Gastroesophageal sphincter (tissue), 4 donors: ENCODE measurements at regions not wholly inside any gene's neighbourhood (a gene's known extent, or its start where the extent isn't known, plus 50 kb on each side); places are given as distances from the start of the nearest gene placed in this dataset.

Experiments
- ATAC-seq: fragments of 150-250 bp; one replicate; pipeline ENCODE4 v1.9.1; 2016; ENCODE audit warnings: mild to moderate bottlenecking, moderate library complexity
- H3K27ac ChIP-seq, 4 donors: fragments of 200-600 bp; sonication (generic) in 3 of 4; 1 replicate in 3 of 4; 2 replicates in 1 of 4; pipeline ENCODE4 v1.5.1; 2016 to 2019
- H3K27me3 ChIP-seq: fragments of 200-600 bp; sonication (generic); one replicate; pipeline ENCODE4 v1.5.1; 2019
- H3K36me3 ChIP-seq, 2 donors: fragments of 200-600 bp; sonication (generic); one replicate each; pipeline ENCODE4 v1.5.1; 2019; ENCODE audit warnings: control low read depth in 1 of 2
- H3K4me1 ChIP-seq, 3 donors: fragments of 200-600 bp; sonication (generic); 1 replicate in 2 of 3; 2 replicates in 1 of 3; pipeline ENCODE4 v1.5.1; 2016 to 2019; ENCODE audit warnings: control low read depth in 2 of 3
- H3K4me3 ChIP-seq, 2 donors: fragments of 200-600 bp; sonication (generic); one replicate each; pipeline ENCODE4 v1.5.1; 2019; ENCODE audit warnings: mild to moderate bottlenecking in 1 of 2, moderate library complexity in 1 of 2
- H3K9me3 ChIP-seq, 3 donors: fragments of 200-600 bp; sonication (generic); one replicate each; pipeline ENCODE4 v1.5.1; 2017 to 2019; ENCODE audit warnings: control low read depth in 2 of 3
- CTCF ChIP-seq, 4 experiments: fragments of 200-600 bp in 2 of 4; fragments of 450-650 bp in 2 of 4; sonication (generic) in 1 of 4; IDR thresholded peaks; one replicate each; pipeline ENCODE4 v1.5.1; 2017 to 2019; ENCODE audit warnings: antibody characterized with exemption in 4 of 4, mild to moderate bottlenecking in 2 of 4, moderate library complexity in 2 of 4
- EP300 ChIP-seq: sonication (generic); formaldehyde crosslinking; IDR thresholded peaks from one replicate; pipeline ENCODE4 v1.6.1; 2017; ENCODE audit warnings: antibody characterized with exemption, mild to moderate bottlenecking
- POLR2A ChIP-seq, 2 donors: fragments of 450-650 bp; IDR thresholded peaks; one replicate each; pipeline ENCODE4 v1.6.1; 2017; ENCODE audit warnings: antibody characterized with exemption in 2 of 2, mild to moderate bottlenecking in 2 of 2, moderate library complexity in 1 of 2
- POLR2AphosphoS5 ChIP-seq: sonication (generic); formaldehyde crosslinking; IDR thresholded peaks from one replicate; pipeline ENCODE4 v1.6.1; 2017; ENCODE audit warnings: antibody characterized with exemption
- WGBS, 2 donors: methylation state at CpG; one replicate each; pipeline ENCODE4 v1.1.5; 2018; ENCODE audit warnings: low coverage in 1 of 2; 5-methylcytosine and 5-hydroxymethylcytosine counted together

GRCh38 chr6:106918115-106918514 lies 56.4 kb downstream of the CD24 start:
- Histone ChIP-seq H3K9me3 (no peaks in the 10 kb centered on the region), H3K4me3 (no peak overlapping the region), H3K27me3 (peaks cover 9% of the 10 kb centered on the region), H3K36me3 (no peaks in the 10 kb centered on the region), H3K27ac (no peak overlapping the region), H3K4me1 (no peaks in the 10 kb centered on the region)
- TF ChIP-seq CTCF (IDR thresholded peaks at IDR 0.05) (no peak), POLR2A (IDR thresholded peaks at IDR 0.05) (no peak), POLR2AphosphoS5 (no peak), EP300 (no peak)
- 13 to 28% methylated on average over 1 to 3 of the region's 3 CpGs for WGBS, 2 donors
- ATAC-seq = no peak

GRCh38 chr6:106916891-106917290 lies 57.6 kb downstream of the CD24 start:
- H3K36me3 ChIP-seq = no peaks in the 10 kb centered on the region
- TF ChIP-seq POLR2A (IDR thresholded peaks at IDR 0.05) (no peak), CTCF (IDR thresholded peaks at IDR 0.05) (no peak), POLR2AphosphoS5 (no peak), EP300 (no peak)
- no peak overlapping the region for H3K4me3 ChIP-seq
- no peak overlapping the region for H3K27ac ChIP-seq
- H3K4me1 ChIP-seq = no peaks in the 10 kb centered on the region
- H3K9me3 ChIP-seq = no peaks in the 10 kb centered on the region
- peaks cover 4% of the 10 kb centered on the region for H3K27me3 ChIP-seq
- WGBS, 2 donors = 81 to 92% methylated on average over 2 of the region's 2 CpGs
- ATAC-seq = no peak

- ATAC-seq = no peak
- no peaks in the 10 kb centered on the region for H3K27me3 ChIP-seq
- H3K36me3 ChIP-seq = no peaks in the 10 kb centered on the region
- no peak overlapping the region for H3K4me3 ChIP-seq
- TF ChIP-seq CTCF (IDR thresholded peaks at IDR 0.05) = no peak
- no peaks in the 10 kb centered on the region for H3K9me3 ChIP-seq
- H3K27ac ChIP-seq = no peak overlapping the region
- 80 to 89% methylated on average over 1 to 3 of the region's 5 CpGs for WGBS, 2 donors
- H3K4me1 ChIP-seq = no peaks in the 10 kb centered on the region
Observed at GRCh38 chr6:106913676-106914280, 60.8 kb downstream of the CD24 start.

- no peaks in the 10 kb centered on the region for H3K9me3 ChIP-seq
- no peaks in the 10 kb centered on the region for H3K27me3 ChIP-seq
- no peaks in the 10 kb centered on the region for H3K36me3 ChIP-seq
- no peak for ATAC-seq
- TF ChIP-seq POLR2AphosphoS5 = no peak
- TF ChIP-seq EP300 = no peak
- no peak for TF ChIP-seq CTCF (IDR thresholded peaks at IDR 0.05)
- no peak for TF ChIP-seq POLR2A (IDR thresholded peaks at IDR 0.05)
- no peak overlapping the region for H3K27ac ChIP-seq
- no peaks in the 10 kb centered on the region for H3K4me1 ChIP-seq
- H3K4me3 ChIP-seq = no peak overlapping the region
Observed at GRCh38 chr6:106913111-106913510, 61.4 kb downstream of the CD24 start.

- TF ChIP-seq CTCF (IDR thresholded peaks at IDR 0.05) (no peak), POLR2AphosphoS5 (no peak), POLR2A (IDR thresholded peaks at IDR 0.05) (no peak), EP300 (no peak)
- Histone ChIP-seq H3K4me3 (no peak overlapping the region), H3K36me3 (no peaks in the 10 kb centered on the region), H3K27me3 (no peaks in the 10 kb centered on the region), H3K9me3 (no peaks in the 10 kb centered on the region), H3K27ac (no peak overlapping the region), H3K4me1 (no peaks in the 10 kb centered on the region)
- ATAC-seq = no peak
Observed at GRCh38 chr6:106912091-106912490, 62.4 kb downstream of the CD24 start.
